ENCODE measurements at regions not wholly inside any gene's neighbourhood (a gene's known extent, or its start where the extent isn't known, plus 50 kb on each side); places are given as distances from the start of the nearest gene placed in this dataset.

GRCh38 chr12:43009846-43010240, 420.3 kb upstream of the PRICKLE1 start:
- no peak for DNase-seq (ENCODE audit: extremely low spot score, unreplicated experiment)
- TF ChIP-seq, protein P1, sequence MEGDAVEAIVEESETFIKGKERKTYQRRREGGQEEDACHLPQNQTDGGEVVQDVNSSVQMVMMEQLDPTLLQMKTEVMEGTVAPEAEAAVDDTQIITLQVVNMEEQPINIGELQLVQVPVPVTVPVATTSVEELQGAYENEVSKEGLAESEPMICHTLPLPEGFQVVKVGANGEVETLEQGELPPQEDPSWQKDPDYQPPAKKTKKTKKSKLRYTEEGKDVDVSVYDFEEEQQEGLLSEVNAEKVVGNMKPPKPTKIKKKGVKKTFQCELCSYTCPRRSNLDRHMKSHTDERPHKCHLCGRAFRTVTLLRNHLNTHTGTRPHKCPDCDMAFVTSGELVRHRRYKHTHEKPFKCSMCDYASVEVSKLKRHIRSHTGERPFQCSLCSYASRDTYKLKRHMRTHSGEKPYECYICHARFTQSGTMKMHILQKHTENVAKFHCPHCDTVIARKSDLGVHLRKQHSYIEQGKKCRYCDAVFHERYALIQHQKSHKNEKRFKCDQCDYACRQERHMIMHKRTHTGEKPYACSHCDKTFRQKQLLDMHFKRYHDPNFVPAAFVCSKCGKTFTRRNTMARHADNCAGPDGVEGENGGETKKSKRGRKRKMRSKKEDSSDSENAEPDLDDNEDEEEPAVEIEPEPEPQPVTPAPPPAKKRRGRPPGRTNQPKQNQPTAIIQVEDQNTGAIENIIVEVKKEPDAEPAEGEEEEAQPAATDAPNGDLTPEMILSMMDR (IDR thresholded peaks at IDR 0.05) = no peak
- H3K4me3 Mint-ChIP-seq (ENCODE audit: unreplicated experiment) = no peak overlapping the region
- H3K27me3 Mint-ChIP-seq (ENCODE audit: unreplicated experiment) = peaks cover 6% of the 10 kb centered on the region
- no peaks in the 10 kb centered on the region for H3K36me3 Mint-ChIP-seq (ENCODE audit: unreplicated experiment)
- H3K27ac Mint-ChIP-seq (ENCODE audit: unreplicated experiment) = no peak overlapping the region
- peaks cover 6% of the 10 kb centered on the region for H3K4me1 Mint-ChIP-seq (ENCODE audit: unreplicated experiment)
- H3K9me3 Mint-ChIP-seq (ENCODE audit: unreplicated experiment) = no peaks in the 10 kb centered on the region

DNA sequence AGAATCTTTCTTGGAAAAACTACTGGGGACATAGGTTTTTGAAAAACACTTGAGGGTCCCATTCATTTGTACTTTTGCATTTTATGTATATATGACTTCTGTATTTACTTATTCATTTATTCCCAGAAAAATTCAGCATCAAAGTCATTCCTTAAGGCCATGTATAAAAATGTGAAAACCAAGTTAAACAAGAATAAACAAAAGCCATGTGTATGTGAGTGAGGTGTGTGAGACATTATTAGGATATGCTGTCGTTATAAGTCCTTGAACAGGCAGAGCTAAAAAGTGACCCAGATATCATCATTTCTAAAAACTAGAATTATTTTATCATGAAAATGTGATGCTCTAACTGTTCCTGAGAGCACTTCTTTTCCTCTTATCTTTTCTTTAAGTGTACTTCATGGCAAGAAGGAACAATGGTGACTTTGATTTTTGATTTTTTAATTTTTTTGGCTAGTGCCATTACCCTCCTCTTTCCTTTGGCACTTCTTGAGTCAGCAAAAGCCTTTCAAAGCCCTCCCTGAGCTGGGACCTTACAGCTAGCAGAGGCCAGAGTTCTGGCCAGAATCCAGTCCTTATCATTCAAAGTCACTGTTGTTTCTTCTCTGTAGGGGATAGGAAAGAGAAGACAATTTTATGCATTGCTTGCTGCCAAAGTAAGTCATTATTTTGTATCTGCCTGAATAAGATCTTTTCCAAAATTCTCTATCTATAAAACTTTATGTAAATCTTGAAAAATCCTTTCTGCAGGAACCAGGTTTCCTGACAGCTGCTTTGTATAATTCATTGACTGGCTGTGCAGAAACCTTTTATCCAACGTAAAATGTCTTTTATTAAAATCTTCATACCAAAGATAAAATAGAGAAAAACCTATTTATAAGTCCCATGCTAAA, 419.7 kb upstream of the PRICKLE1 start:
- no peak overlapping the region for H3K4me3 Mint-ChIP-seq (ENCODE audit: unreplicated experiment)
- H3K36me3 Mint-ChIP-seq (ENCODE audit: unreplicated experiment) = no peaks in the 10 kb centered on the region
- peaks cover 7% of the 10 kb centered on the region for H3K27me3 Mint-ChIP-seq (ENCODE audit: unreplicated experiment)
- H3K4me1 Mint-ChIP-seq (ENCODE audit: unreplicated experiment) = peaks cover 6% of the 10 kb centered on the region
- TF ChIP-seq, protein P1 (IDR thresholded peaks at IDR 0.05) = no peak
- no peak for DNase-seq (ENCODE audit: extremely low spot score, unreplicated experiment)
- no peak overlapping the region for H3K27ac Mint-ChIP-seq (ENCODE audit: unreplicated experiment)
- H3K9me3 Mint-ChIP-seq (ENCODE audit: unreplicated experiment) = no peaks in the 10 kb centered on the region

DNA sequence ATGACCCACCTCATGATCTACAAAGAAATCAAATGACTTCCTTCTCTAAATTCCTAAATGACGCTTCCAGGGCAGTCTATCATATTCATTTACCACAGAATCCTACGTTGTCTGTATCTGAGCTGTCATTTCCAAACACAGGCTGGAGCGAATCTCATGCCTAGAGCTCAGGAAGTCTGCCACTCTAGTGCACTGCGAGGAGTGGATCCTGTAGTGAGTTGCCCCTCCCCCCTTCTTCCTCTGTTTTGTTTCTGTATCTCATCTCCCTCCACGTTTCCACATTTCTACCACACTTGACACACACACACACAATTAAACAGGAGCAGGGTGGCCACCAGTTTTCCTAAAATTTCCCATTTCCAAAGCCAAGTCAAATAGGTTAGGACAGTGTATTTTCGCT, 415.4 kb upstream of the PRICKLE1 start:
- Mint-ChIP-seq H3K4me1 (ENCODE audit: unreplicated experiment) (peaks cover 6% of the 10 kb centered on the region), H3K36me3 (ENCODE audit: unreplicated experiment) (no peaks in the 10 kb centered on the region), H3K27ac (ENCODE audit: unreplicated experiment) (no peak overlapping the region), H3K27me3 (ENCODE audit: unreplicated experiment) (peaks cover 12% of the 10 kb centered on the region), H3K9me3 (ENCODE audit: unreplicated experiment) (no peaks in the 10 kb centered on the region), H3K4me3 (ENCODE audit: unreplicated experiment) (no peak overlapping the region)
- TF ChIP-seq, protein P1 (IDR thresholded peaks at IDR 0.05) = no peak
- no peak for DNase-seq (ENCODE audit: extremely low spot score, unreplicated experiment)

DNA sequence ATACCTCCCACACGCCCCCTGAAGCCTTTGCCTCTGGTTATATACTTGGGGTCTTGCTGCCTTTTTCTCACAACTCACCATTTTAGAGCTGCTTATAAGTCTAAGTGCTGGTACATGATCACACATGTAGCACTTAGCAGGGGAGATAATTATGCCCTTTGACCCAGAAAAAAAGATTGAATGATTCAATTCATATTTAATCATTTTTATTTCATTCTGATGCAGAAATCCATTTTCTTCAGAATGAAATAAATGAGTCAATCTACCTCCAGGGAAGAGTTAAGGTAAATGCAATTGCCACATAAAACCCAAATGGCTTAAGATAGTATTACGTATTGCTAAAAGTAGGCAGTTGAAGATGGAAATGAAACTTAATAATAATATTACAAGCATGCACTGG, 414.6 kb upstream of the PRICKLE1 start:
- H3K27ac Mint-ChIP-seq (ENCODE audit: unreplicated experiment) = no peak overlapping the region
- peaks cover 2% of the 10 kb centered on the region for H3K4me1 Mint-ChIP-seq (ENCODE audit: unreplicated experiment)
- no peak for DNase-seq (ENCODE audit: extremely low spot score, unreplicated experiment)
- H3K27me3 Mint-ChIP-seq (ENCODE audit: unreplicated experiment) = peaks cover 12% of the 10 kb centered on the region
- no peaks in the 10 kb centered on the region for H3K9me3 Mint-ChIP-seq (ENCODE audit: unreplicated experiment)
- no peaks in the 10 kb centered on the region for H3K36me3 Mint-ChIP-seq (ENCODE audit: unreplicated experiment)
- no peak overlapping the region for H3K4me3 Mint-ChIP-seq (ENCODE audit: unreplicated experiment)
- TF ChIP-seq, protein P1 (IDR thresholded peaks at IDR 0.05) = no peak

- Mint-ChIP-seq H3K36me3 (ENCODE audit: unreplicated experiment) (no peaks in the 10 kb centered on the region), H3K27me3 (ENCODE audit: unreplicated experiment) (peaks cover 21% of the 10 kb centered on the region), H3K27ac (ENCODE audit: unreplicated experiment) (no peak overlapping the region), H3K9me3 (ENCODE audit: unreplicated experiment) (no peaks in the 10 kb centered on the region), H3K4me1 (ENCODE audit: unreplicated experiment) (peaks cover 5% of the 10 kb centered on the region), H3K4me3 (ENCODE audit: unreplicated experiment) (no peak overlapping the region)
- DNase-seq (ENCODE audit: extremely low spot score, unreplicated experiment) = no peak
- TF ChIP-seq, protein P1 (IDR thresholded peaks at IDR 0.05) = no peak
These were observed 407.4 kb upstream of the PRICKLE1 start for GRCh38 chr12:42996869-42997431.

Data from osteocyte (in vitro differentiated cells).